GM18511 (cell line): ENCODE measurements at regions not wholly inside any gene's neighbourhood (a gene's known extent, or its start where the extent isn't known, plus 50 kb on each side); places are given as distances from the start of the nearest gene placed in this dataset.
"Not testable (repeated sequence)": the region's sequence is repeated elsewhere in the genome, so short reads cannot be mapped to it uniquely, and the experiment has no call there.

Source experiments
- ATAC-seq: cut with Tn5 transposase; IDR thresholded peaks from one replicate; pipeline ENCODE4 v1.9.1; 2021; ENCODE audit warnings: mild to moderate bottlenecking, moderate library complexity; ENCODE audit not compliant: unreplicated experiment

GRCh38 chr3:23113455-23114171, 89.5 kb upstream of the UBE2E2 start:
- ATAC-seq = no peak

DNA sequence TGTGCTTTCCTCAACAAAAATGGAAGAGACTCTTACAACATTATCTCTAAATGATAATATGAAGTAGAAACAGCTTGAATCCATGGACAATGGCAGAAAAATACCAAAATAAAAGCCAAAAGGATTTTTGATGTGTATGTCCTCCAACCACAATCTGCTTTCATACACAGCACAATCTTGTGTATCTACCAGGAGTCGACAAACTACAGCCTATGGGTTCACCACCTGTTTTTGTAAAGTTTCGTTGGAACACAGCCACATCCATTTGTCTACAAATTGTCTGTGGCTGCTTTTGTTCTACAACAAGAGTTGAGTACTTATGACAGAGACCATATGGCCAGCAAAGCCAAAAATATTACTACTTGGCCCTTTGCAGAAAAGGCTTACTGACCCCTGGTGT, 88.7 kb upstream of the UBE2E2 start:
- no peak for ATAC-seq

DNA sequence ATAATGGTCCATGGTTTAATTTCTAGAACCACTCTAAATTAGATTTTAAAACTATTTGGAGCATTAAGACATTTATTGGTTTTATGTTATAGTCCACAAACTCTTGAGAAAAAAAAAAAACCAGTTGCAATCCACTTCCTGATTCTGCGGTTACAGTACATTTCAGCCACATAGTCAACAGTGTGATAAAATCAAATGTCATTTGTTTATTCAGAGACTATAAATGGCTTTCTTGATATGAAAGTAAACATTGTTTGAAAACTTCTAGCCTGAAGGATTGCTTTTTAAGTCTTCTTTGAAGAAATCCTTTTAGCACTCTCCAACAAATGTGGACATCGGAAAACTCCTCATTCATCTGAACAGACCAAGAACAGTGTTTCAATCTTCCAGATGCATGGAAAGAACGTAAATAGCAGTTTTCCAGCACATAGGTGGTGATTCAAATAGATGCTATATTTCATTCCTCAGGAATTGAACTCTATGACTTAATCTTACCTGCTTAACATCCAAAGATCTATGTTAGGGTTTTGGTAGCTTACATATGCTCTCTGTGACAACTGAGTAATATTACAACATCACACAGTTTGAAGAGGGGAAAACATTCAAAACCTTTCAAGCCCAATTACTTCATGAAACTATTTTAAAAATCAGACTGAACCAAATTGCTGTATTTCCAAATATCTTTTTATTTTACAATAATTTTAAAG, 87.8 kb upstream of the UBE2E2 start:
- ATAC-seq = peak; percentile 53

DNA sequence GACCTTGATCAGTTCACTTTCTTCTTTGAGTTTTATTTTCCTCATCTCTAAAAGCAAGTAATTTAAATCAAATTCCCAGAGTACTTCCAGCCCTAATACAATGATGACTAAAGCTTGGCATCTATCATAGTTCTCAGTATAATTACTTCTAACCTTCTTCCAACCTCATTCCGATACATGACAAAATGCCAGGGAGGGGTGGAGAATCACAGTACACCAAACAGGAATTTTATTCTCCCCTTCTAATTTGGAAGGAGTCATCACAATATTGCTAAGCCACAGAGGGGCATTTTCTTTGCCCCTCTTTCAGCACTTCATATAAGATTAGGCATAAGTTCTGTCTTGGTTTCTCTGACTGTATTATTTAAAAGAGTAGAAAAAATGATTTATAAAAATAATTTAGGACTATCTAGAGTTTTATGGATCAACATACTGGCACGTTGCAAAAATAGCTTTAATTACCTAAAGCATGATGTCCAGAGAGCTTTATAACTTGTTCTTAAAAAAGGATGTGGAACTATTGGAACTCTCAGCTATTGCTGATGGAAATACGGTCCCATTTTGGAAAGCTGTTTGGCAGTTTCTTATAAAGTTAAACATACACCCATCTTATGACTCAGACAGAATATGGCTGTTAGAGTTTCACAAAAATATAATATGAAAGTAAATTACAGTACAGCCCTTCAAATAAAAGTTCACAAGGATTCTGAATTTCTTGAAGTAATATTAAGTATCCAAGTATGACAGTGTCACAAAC, 86.9 kb upstream of the UBE2E2 start:
- no peak for ATAC-seq

DNA sequence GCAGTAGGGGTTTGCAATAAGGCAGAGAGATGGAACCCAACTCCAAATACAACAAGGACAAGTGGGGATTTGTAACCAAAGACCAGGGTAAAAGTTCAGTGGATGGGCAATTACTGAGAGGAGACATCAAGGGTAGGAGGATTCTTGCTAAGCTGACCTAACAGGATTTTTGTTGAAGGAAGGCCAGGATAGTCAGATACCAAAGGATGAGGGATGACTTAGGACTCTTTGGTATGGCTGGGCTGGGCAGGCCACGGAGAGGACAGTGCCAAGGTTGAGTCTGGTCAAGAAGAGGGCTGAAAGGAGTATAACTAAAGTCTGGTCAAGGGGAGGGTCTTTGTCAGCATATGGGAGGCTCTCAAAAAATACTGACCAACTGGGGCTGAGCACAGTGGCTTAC, 85.3 kb upstream of the UBE2E2 start:
- ATAC-seq = no peak

GRCh38 chr3:23127196-23127595, 75.9 kb upstream of the UBE2E2 start:
- no peak for ATAC-seq

GRCh38 chr3:23128655-23129054, 74.5 kb upstream of the UBE2E2 start:
- no peak for ATAC-seq

DNA sequence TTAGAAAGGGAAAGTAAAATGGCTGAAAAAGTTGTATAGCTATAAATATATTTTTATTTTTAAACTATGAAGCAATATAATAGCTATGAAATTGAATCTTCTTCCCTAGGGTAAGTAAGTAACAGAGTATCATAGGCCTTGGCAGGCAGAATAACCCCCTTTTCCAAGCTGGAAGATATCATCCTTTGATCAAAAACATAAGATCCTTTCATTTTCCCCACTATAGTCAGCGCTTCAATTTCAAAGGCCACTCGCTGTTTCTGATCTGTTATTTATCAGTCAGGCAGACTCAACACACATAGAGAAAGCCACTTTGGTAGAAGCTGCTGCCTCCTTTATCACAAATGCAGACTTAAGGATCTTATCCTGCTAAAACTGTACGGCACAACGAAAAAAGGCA, 74.0 kb upstream of the UBE2E2 start:
- no peak for ATAC-seq

- ATAC-seq = peak; percentile 66
Measured at GRCh38 chr3:23129817-23130216, 73.3 kb upstream of the UBE2E2 start.

DNA sequence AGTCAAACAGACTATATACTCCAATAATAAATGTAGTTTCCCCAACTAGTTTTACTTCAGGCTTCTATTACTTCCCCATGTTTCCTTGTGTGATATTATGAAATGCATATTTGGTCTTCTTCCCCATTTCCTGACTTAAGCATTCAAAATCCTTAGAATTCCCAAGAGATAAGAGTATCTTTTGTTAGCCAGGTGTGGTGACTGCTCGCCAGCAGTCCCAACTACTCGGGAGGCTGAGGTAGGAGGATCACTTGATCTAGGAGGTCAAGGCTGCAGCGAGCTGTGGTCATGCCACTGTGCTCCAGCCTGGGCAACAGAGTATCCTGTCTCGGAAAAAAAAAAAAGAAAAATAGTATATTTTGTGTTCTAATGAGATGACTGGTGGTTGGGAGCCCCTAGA, 72.7 kb upstream of the UBE2E2 start:
- ATAC-seq = no peak

GRCh38 chr3:23135026-23135785, 67.9 kb upstream of the UBE2E2 start:
- ATAC-seq = no peak

DNA sequence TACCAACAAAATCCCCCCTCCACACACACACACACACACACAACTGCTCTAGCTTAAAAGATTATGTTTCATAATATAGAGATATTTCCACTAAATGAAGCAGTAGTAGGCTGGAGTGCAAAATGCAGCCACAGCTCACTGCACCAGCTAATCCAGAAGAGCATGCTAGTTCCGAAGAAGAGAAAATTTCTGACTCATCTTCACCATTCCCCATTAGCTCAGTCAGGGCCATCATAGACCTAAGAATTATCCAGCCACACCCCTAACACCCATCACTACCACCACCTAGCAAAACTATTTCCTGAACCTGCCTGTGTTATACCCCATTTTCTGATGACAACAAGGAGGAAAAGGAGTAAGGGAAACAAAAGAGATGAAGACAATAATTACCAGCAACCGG, 67.1 kb upstream of the UBE2E2 start:
- no peak for ATAC-seq

DNA sequence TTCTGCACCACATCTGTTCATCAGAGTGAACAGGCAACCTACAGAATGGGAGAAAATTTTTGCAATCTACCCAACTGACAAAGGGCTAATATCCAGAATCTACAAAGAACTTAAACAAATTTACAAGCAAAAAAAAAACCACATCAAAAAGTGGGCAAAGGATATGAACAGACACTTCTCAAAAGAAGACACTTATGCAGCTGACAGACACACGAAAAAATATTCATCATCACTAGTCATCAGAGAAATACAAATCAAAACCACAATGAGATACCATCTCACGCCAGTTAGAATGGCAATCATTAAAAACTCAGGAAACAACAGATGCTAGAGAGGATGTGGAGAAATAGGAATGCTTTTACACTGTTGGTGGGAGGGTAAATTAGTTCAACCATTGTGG, 59.1 kb upstream of the UBE2E2 start:
- ATAC-seq = not testable (repeated sequence)

DNA sequence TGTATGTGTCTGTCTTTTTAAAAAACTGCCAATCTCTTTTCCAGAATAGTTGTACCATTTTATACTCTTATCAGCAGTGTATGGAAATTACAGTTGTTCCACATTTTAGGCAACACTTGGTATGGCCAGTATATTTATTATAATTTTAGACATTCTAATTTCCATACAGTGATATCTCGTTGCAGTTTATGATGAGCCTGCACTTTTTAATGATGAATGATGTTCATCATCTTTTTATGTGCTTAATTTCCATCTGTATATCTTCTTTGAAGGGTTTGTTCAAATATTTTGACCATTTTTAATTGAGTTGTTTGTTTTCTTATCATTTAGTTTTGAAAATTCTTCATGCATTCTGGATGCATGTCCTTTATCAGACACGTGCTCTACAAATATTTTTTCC, 57.0 kb upstream of the UBE2E2 start:
- ATAC-seq = no peak

DNA sequence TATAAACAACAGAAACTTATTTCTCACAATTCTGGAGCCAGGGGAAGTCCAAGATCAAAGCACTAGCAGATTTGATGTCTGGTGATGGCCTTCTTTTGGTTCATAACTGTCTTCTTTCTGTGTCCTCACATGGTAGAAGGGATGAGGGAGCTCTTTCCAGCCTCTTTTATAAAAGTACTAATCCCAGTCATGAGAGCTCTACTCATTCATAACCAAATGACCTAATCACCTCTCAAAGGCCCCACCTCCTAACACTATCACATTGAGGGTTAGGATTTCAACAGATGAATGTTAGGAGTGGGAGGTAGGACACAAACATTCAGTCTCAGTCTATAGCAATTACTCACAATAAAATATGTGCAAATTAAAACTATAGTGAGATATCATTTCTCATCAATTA, 50.1 kb upstream of the UBE2E2 start:
- no peak for ATAC-seq
